Pancreas (tissue), 10 donors: ENCODE measurements at regions not wholly inside any gene's neighbourhood (a gene's known extent, or its start where the extent isn't known, plus 50 kb on each side); places are given as distances from the start of the nearest gene placed in this dataset.

Source experiments
- ATAC-seq, 4 donors: fragments of 200-7000 bp; cut with Tn5 transposase; one replicate each; pipeline versions ENCODE4 v1.8.0 to v1.9.1; 2020; ENCODE audit warnings: mild to moderate bottlenecking in 4 of 4, moderate library complexity in 4 of 4
- DNase-seq, 6 donors: peaks; one replicate each; pipeline ENCODE4 v3.0.0-alpha.2; 2020
- FAIRE-seq: peaks from 2 replicates; lab custom pipeline; 2012; peaks lifted over from hg19 to GRCh38; lab: Jason Lieb, UNC
- H3K27ac ChIP-seq, 4 donors: fragments of 200-600 bp; sonication (generic); 1 replicate in 3 of 4; 2 replicates in 1 of 4; pipeline versions ENCODE4 v1.5.0 to v1.8.0; 2020
- H3K27me3 ChIP-seq, 4 donors: fragments of 200-600 bp; one replicate each; pipeline ENCODE4 v1.8.0; 2021
- H3K36me3 ChIP-seq, 3 donors: fragments of 200-600 bp; sonication (generic) in 1 of 3; one replicate each; pipeline versions ENCODE4 v1.5.0 to v1.8.0; 2020 to 2021
- H3K4me1 ChIP-seq, 3 donors: fragments of 200-600 bp; one replicate each; pipeline ENCODE4 v1.8.0; 2021
- H3K4me3 ChIP-seq, 4 donors: fragments of 200-600 bp; sonication (generic) in 2 of 4; one replicate each; pipeline versions ENCODE4 v1.5.0 to v1.8.0; 2020 to 2021
- H3K9me3 ChIP-seq, 4 donors: fragments of 200-600 bp; one replicate each; pipeline ENCODE4 v1.8.0; 2021
- CTCF ChIP-seq, 4 donors: fragments of 200-600 bp; sonication (generic) in 3 of 4; IDR thresholded peaks; one replicate each; pipeline versions ENCODE4 v1.5.0 to v1.8.0; 2021; ENCODE audit warnings: antibody characterized with exemption in 4 of 4
- WGBS, 2 donors: extraction: QIAGEN DNeasy Blood & Tissue Kit; methylation state at CpG; one replicate each; pipeline ENCODE4 v1.1.7; 2013; 5-methylcytosine and 5-hydroxymethylcytosine counted together
- intact Hi-C, 3 donors: fragments of 100-400 bp; cut with DNase I; formaldehyde crosslinking; loops; one replicate each; pipeline versions ENCODE4 v1.11.1 to v1.14.2; 2022
- donor health status: healthy with polysubstance abuse.
- donor health status: DM: no; HTN: no; CAD: no; lungs with moderate emphysema.
- donor health status: DM: no; HTN: no; CAD: no.
- donor health status: control.
- donor health status: control.
- donor health status: Bipolar disorder and iron deficiency.
- donor health status: DM: yes; HTN: yes; CAD: no.
- donor health status: DM: no; HTN: no; CAD: no.
- donor health status: DM: no; HTN: no; CAD: no.
- donor health status: DM: yes; HTN: yes; CAD: no.

GRCh38 chr15:72967811-72968530, 84.3 kb upstream of the NEO1 start:
- Histone ChIP-seq H3K4me1 (no peaks in the 10 kb centered on the region), H3K9me3 (no peaks in the 10 kb centered on the region), H3K36me3 (no peaks in the 10 kb centered on the region), H3K4me3 (no peak overlapping the region), H3K27me3 (no peaks in the 10 kb centered on the region), H3K27ac (no peak overlapping the region)
- ATAC-seq = no peak
- WGBS, 2 donors = 67 to 72% methylated on average over 5 of the region's 5 CpGs
- no peak for DNase-seq
- TF ChIP-seq CTCF (IDR thresholded peaks at IDR 0.05) = no peak
- intact Hi-C loops = no loop called here
- no peak for FAIRE-seq

GRCh38 chr15:72967397-72967796, 84.9 kb upstream of the NEO1 start:
- H3K27me3 ChIP-seq = no peaks in the 10 kb centered on the region
- no peaks in the 10 kb centered on the region for H3K36me3 ChIP-seq
- H3K4me1 ChIP-seq = no peaks in the 10 kb centered on the region
- DNase-seq (no peak), FAIRE-seq (no peak), ATAC-seq (no peak)
- H3K27ac ChIP-seq = no peak overlapping the region
- TF ChIP-seq CTCF (IDR thresholded peaks at IDR 0.05) = no peak
- no peak overlapping the region for H3K4me3 ChIP-seq
- intact Hi-C loops = no loop called here
- 62 to 65% methylated on average over 3 of the region's 3 CpGs for WGBS, 2 donors
- no peaks in the 10 kb centered on the region for H3K9me3 ChIP-seq

GRCh38 chr15:72966641-72967040, 85.6 kb upstream of the NEO1 start:
- DNase-seq = no peak
- H3K36me3 ChIP-seq = no peaks in the 10 kb centered on the region
- intact Hi-C loops = no loop called here
- H3K9me3 ChIP-seq = no peaks in the 10 kb centered on the region
- TF ChIP-seq CTCF (IDR thresholded peaks at IDR 0.05) = no peak
- no peak overlapping the region for H3K27ac ChIP-seq
- H3K4me1 ChIP-seq = no peaks in the 10 kb centered on the region
- no peak overlapping the region for H3K4me3 ChIP-seq
- H3K27me3 ChIP-seq = no peaks in the 10 kb centered on the region
- WGBS, 2 donors = 55 to 64% methylated on average over 5 of the region's 5 CpGs
- no peak for ATAC-seq
- FAIRE-seq = no peak

- no peak for TF ChIP-seq CTCF (IDR thresholded peaks at IDR 0.05)
- H3K9me3 ChIP-seq = no peaks in the 10 kb centered on the region
- intact Hi-C loops = no loop called here
- 75 to 91% methylated on average over 3 of the region's 3 CpGs for WGBS, 2 donors
- H3K36me3 ChIP-seq = no peaks in the 10 kb centered on the region
- no peak overlapping the region for H3K4me3 ChIP-seq
- FAIRE-seq = no peak
- H3K27me3 ChIP-seq = no peaks in the 10 kb centered on the region
- no peak overlapping the region for H3K27ac ChIP-seq
- ATAC-seq = no peak
- H3K4me1 ChIP-seq = no peaks in the 10 kb centered on the region
- no peak for DNase-seq
Observed at GRCh38 chr15:72965671-72966070, 86.6 kb upstream of the NEO1 start.

GRCh38 chr15:72964542-72964941, 87.7 kb upstream of the NEO1 start:
- Histone ChIP-seq H3K4me1 (no peaks in the 10 kb centered on the region), H3K36me3 (no peaks in the 10 kb centered on the region), H3K4me3 (no peak overlapping the region), H3K27ac (no peak overlapping the region), H3K9me3 (no peaks in the 10 kb centered on the region), H3K27me3 (no peaks in the 10 kb centered on the region)
- ATAC-seq (no peak), DNase-seq (no peak), FAIRE-seq (no peak)
- intact Hi-C loops = no loop called here
- TF ChIP-seq CTCF (IDR thresholded peaks at IDR 0.05) = no peak
- 55 to 61% methylated on average over 1 of the region's 1 CpG for whole genome bisulfite sequencing, 2 donors
